H1 (cell line): ENCODE measurements at regions not wholly inside any gene's neighbourhood (a gene's known extent, or its start where the extent isn't known, plus 50 kb on each side); places are given as distances from the start of the nearest gene placed in this dataset.

Experiments used
- CTCF ChIA-PET: fragments of 300-600 bp; sonication (Branson Sonifier 250); formaldehyde crosslinking; loops from one replicate; lab custom pipeline; 2021; ENCODE audit not compliant: partially characterized antibody; lab: Charles Lee
- POLR2A ChIA-PET: fragments of 300-600 bp; sonication (Branson Sonifier 250); formaldehyde crosslinking; loops from one replicate; lab custom pipeline; 2021; ENCODE audit warnings: inconsistent platforms; ENCODE audit not compliant: partially characterized antibody; lab: Charles Lee
- DNase-seq, 2 experiments: peaks; one replicate each; pipeline versions ENCODE4 v3.0.0 to v3.0.0-alpha.2; 2010 to 2022; ENCODE audit warnings: low spot score in 2 of 2, low read depth in 1 of 2, mixed read lengths in 1 of 2
- FAIRE-seq: peaks from 2 replicates; lab custom pipeline; 2011; peaks lifted over from hg19 to GRCh38; lab: Jason Lieb, UNC
- H2AFZ ChIP-seq: 2 replicates; pipeline ENCODE4 v1.8.1; 2012; ENCODE audit warnings: low read length, inconsistent platforms
- H2AK5ac ChIP-seq: 2 replicates; pipeline ENCODE4 v1.6.1; 2013; ENCODE audit warnings: low read depth, low read length
- H2BK120ac ChIP-seq: replicated peaks from 2 replicates; pipeline ENCODE3; 2013; ENCODE audit warnings: low read depth, low read length, inconsistent platforms
- H2BK12ac ChIP-seq: 2 replicates; pipeline ENCODE4 v1.6.1; 2013; ENCODE audit warnings: low read depth, low read length
- H2BK15ac ChIP-seq: 2 replicates; pipeline ENCODE4 v1.6.1; 2013; ENCODE audit warnings: low read length
- H2BK20ac ChIP-seq: 2 replicates; pipeline ENCODE4 v1.6.1; 2013; ENCODE audit warnings: low read length
- H2BK5ac ChIP-seq: 2 replicates; pipeline ENCODE4 v1.6.1; 2013; ENCODE audit warnings: low read depth, low read length
- H3K14ac ChIP-seq: 2 replicates; pipeline ENCODE4 v1.6.1; 2013; ENCODE audit warnings: inconsistent platforms; ENCODE audit not compliant: insufficient read length
- H3K18ac ChIP-seq: 2 replicates; pipeline ENCODE4 v1.6.1; 2013; ENCODE audit warnings: low read length; ENCODE audit errors: extremely low read depth
- H3K23ac ChIP-seq: 2 replicates; pipeline ENCODE4 v1.6.1; 2013; ENCODE audit warnings: inconsistent platforms; ENCODE audit not compliant: insufficient read length
- H3K23me2 ChIP-seq: 2 replicates; pipeline ENCODE4 v1.6.1; 2013; ENCODE audit warnings: low read depth, low read length
- H3K27ac ChIP-seq: 2 replicates; pipeline ENCODE4 v1.6.1; 2011; ENCODE audit warnings: low read depth, low read length, inconsistent platforms
- H3K27me3 ChIP-seq, 4 experiments: replicated peaks in 1 of 4; 1 replicate in 1 of 4; 2 replicates in 3 of 4; pipeline versions ENCODE4 v1.6.1 to v1.8.1; 2011 to 2013; ENCODE audit warnings: low read length in 3 of 4, mild to moderate bottlenecking in 3 of 4, inconsistent platforms in 2 of 4, mixed read lengths in 2 of 4, moderate library complexity in 1 of 4; ENCODE audit not compliant: control insufficient read depth in 3 of 4, insufficient read depth in 3 of 4; ENCODE audit errors: extremely low read depth in 1 of 4
- H3K36me3 ChIP-seq, 4 experiments: 2 replicates each; pipeline versions ENCODE4 v1.6.1 to v1.8.1; 2011 to 2013; ENCODE audit warnings: mild to moderate bottlenecking in 4 of 4, low read length in 3 of 4, moderate library complexity in 2 of 4, control low read depth in 1 of 4, inconsistent platforms in 1 of 4; ENCODE audit not compliant: insufficient read depth in 4 of 4, control insufficient read depth in 2 of 4
- H3K4ac ChIP-seq: replicated peaks from 2 replicates; pipeline ENCODE3; 2013; ENCODE audit warnings: low read length, low read depth, mixed read lengths, inconsistent platforms; ENCODE audit not compliant: insufficient read length
- H3K4me1 ChIP-seq, 4 experiments: replicated peaks in 1 of 4; 1 replicate in 1 of 4; 2 replicates in 3 of 4; pipeline versions ENCODE4 v1.6.1 to v1.8.1; 2011 to 2013; ENCODE audit warnings: low read length in 3 of 4, inconsistent platforms in 2 of 4, mixed read lengths in 1 of 4; ENCODE audit not compliant: insufficient read depth in 4 of 4, control insufficient read depth in 3 of 4
- H3K4me2 ChIP-seq, 2 experiments: 2 replicates each; pipeline versions ENCODE4 v1.6.1 to v1.8.1; 2011 to 2013; ENCODE audit warnings: low read depth in 2 of 2, low read length in 2 of 2, control low read depth in 1 of 2, inconsistent platforms in 1 of 2, mild to moderate bottlenecking in 1 of 2; ENCODE audit not compliant: insufficient read depth in 1 of 2
- H3K4me3 ChIP-seq, 4 experiments: fragments of 200-600, 300-600 bp in 1 of 4; sonication (generic), shearing (Covaris generic), sonication (Bioruptor Twin) in 1 of 4; 2 replicates each; pipeline versions ENCODE4 v1.5.1 to v1.8.1; 2011 to 2016; ENCODE audit warnings: low read length in 4 of 4, low read depth in 3 of 4, control low read depth in 2 of 4, inconsistent platforms in 2 of 4, mild to moderate bottlenecking in 2 of 4, mixed read lengths in 1 of 4, moderate library complexity in 1 of 4; ENCODE audit not compliant: insufficient read depth in 2 of 4; ENCODE audit errors: extremely low read depth in 1 of 4
- H3K56ac ChIP-seq: replicated peaks from 2 replicates; pipeline ENCODE3; 2013; ENCODE audit warnings: low read depth, mild to moderate bottlenecking, mixed read lengths, low read length, inconsistent platforms; ENCODE audit not compliant: insufficient read length
- H3K79me1 ChIP-seq: 2 replicates; pipeline ENCODE4 v1.6.1; 2013; ENCODE audit warnings: low read depth, low read length, control low read depth
- H3K79me2 ChIP-seq, 2 experiments: 2 replicates each; pipeline versions ENCODE4 v1.6.1 to v1.8.1; 2012 to 2013; ENCODE audit warnings: low read length in 2 of 2, mild to moderate bottlenecking in 2 of 2, inconsistent platforms in 1 of 2; ENCODE audit not compliant: insufficient read depth in 2 of 2, control insufficient read depth in 1 of 2
- H3K9ac ChIP-seq, 4 experiments: replicated peaks in 1 of 4; 1 replicate in 1 of 4; 2 replicates in 3 of 4; pipeline versions ENCODE4 v1.6.1 to v1.8.1; 2011 to 2013; ENCODE audit warnings: low read depth in 3 of 4, low read length in 3 of 4, control low read depth in 2 of 4, mild to moderate bottlenecking in 2 of 4, moderate library complexity in 2 of 4, inconsistent platforms in 1 of 4; ENCODE audit errors: extremely low read depth in 1 of 4
- H3K9me3 ChIP-seq, 2 experiments: 2 replicates each; pipeline versions ENCODE4 v1.6.1 to v1.8.1; 2012 to 2013; ENCODE audit warnings: mild to moderate bottlenecking in 2 of 2, moderate library complexity in 2 of 2, control low read depth in 1 of 2, inconsistent platforms in 1 of 2, low read depth in 1 of 2, low read length in 1 of 2, mixed read lengths in 1 of 2; ENCODE audit not compliant: insufficient read depth in 2 of 2
- H4K20me1 ChIP-seq, 2 experiments: replicated peaks in 1 of 2; 2 replicates each; pipeline versions ENCODE3 to v1.8.1; 2011 to 2013; ENCODE audit warnings: inconsistent platforms in 2 of 2, low read length in 2 of 2, mild to moderate bottlenecking in 1 of 2; ENCODE audit not compliant: insufficient read depth in 2 of 2, control insufficient read depth in 1 of 2
- H4K5ac ChIP-seq: 2 replicates; pipeline ENCODE4 v1.6.1; 2013; ENCODE audit warnings: low read length, low read depth, mixed read lengths, inconsistent platforms; ENCODE audit not compliant: insufficient read length
- H4K8ac ChIP-seq: 2 replicates; pipeline ENCODE4 v1.8.0; 2013; ENCODE audit warnings: mild to moderate bottlenecking, moderate library complexity, low read length, inconsistent platforms; ENCODE audit not compliant: insufficient read depth; ENCODE audit errors: extremely low read depth
- H4K91ac ChIP-seq: replicated peaks from 2 replicates; pipeline ENCODE3; 2013; ENCODE audit warnings: low read length, mixed read lengths, inconsistent platforms; ENCODE audit not compliant: insufficient read length
- CBX8 ChIP-seq: fragments of 300-800, 300-1000 bp; sonication (generic); IDR thresholded peaks from 2 replicates; pipeline ENCODE4 v1.7.1; 2016; ENCODE audit warnings: low read depth, low read length, borderline replicate concordance
- CEBPB ChIP-seq: IDR thresholded peaks from 2 replicates; pipeline ENCODE4 v1.6.1; 2012; ENCODE audit warnings: low read depth, low read length
- CTCF ChIP-seq, 3 experiments: IDR thresholded peaks; 1 replicate in 2 of 3; 2 replicates in 1 of 3; pipeline versions ENCODE4 v1.5.1 to v1.6.1; 2011; ENCODE audit warnings: low read length in 3 of 3, mild to moderate bottlenecking in 3 of 3, inconsistent platforms in 2 of 3, low read depth in 1 of 3, moderate library complexity in 1 of 3; ENCODE audit not compliant: insufficient read depth in 1 of 3; ENCODE audit errors: control extremely low read depth in 1 of 3
- NRF1 ChIP-seq: IDR thresholded peaks from 2 replicates; pipeline ENCODE4 v1.6.1; 2011; ENCODE audit warnings: mild to moderate bottlenecking, low read depth, low read length, improper control_type of control experiment
- SRF ChIP-seq: IDR thresholded peaks from 2 replicates; pipeline ENCODE4 v1.6.1; 2011; ENCODE audit warnings: mild to moderate bottlenecking, low read depth, low read length, moderate library complexity
- WGBS, 2 experiments: shearing (Covaris generic) in 1 of 2; methylation state at CpG; one replicate each; pipeline versions ENCODE4 v1.1.6 to v1.1.7; 2013 to 2015; ENCODE audit warnings: low lambda C conversion rate in 2 of 2, mixed read lengths in 2 of 2, inconsistent platforms in 1 of 2, low coverage in 1 of 2, missing lambda C conversion rate in 1 of 2; ENCODE audit not compliant: insufficient replicate concordance in 2 of 2, insufficient coverage in 1 of 2, insufficient read length in 1 of 2; ENCODE audit errors: extremely low coverage in 1 of 2, missing lambda C conversion rate in 1 of 2; 5-methylcytosine and 5-hydroxymethylcytosine counted together
- TF ChIP-seq, protein P1 (sequence below): IDR thresholded peaks from 2 replicates; pipeline ENCODE4 v1.6.1; 2011; ENCODE audit warnings: low read length, improper control_type of control experiment

GRCh38 chr2:145136702-145137101 is 616.8 kb upstream of the ZEB2 start:
- Histone ChIP-seq H2BK15ac (no peak overlapping the region), H3K4me2 (no peak overlapping the region), H2BK20ac (no peak overlapping the region), H2BK12ac (no peak overlapping the region), H3K27me3 (no peaks in the 10 kb centered on the region), H2AK5ac (no peak overlapping the region), H4K5ac (no peak overlapping the region), H2BK120ac (no peak overlapping the region), H4K91ac (no peak overlapping the region), H3K4ac (no peak overlapping the region), H4K20me1 (no peaks in the 10 kb centered on the region), H3K36me3 (no peaks in the 10 kb centered on the region), H3K79me1 (no peaks in the 10 kb centered on the region), H3K79me2 (no peaks in the 10 kb centered on the region), H3K27ac (no peak overlapping the region), H4K8ac (no peak overlapping the region), H3K9me3 (no peaks in the 10 kb centered on the region), H3K23ac (no peak overlapping the region), H3K4me1 (no peaks in the 10 kb centered on the region), H3K14ac (no peak overlapping the region), H2BK5ac (no peak overlapping the region), H3K23me2 (no peaks in the 10 kb centered on the region), H3K9ac (no peak overlapping the region), H2AFZ (no peak overlapping the region), H3K4me3 (no peak overlapping the region), H3K56ac (no peak overlapping the region), H3K18ac (no peak overlapping the region)
- CTCF ChIA-PET, result no interaction called here
- FAIRE-seq, result no peak
- POLR2A ChIA-PET, result no interaction called here
- no peak for DNase-seq
- 100% methylated on average over 1 of the region's 1 CpG; no CpG with 5 or more reads in 1 of the 2 experiments for WGBS, 2 experiments
- TF ChIP-seq SRF, result no peak
- TF ChIP-seq NRF1, result no peak
- TF ChIP-seq CTCF (IDR thresholded peaks at IDR 0.05; ENCODE audit: control extremely low read depth in 1 of 3, insufficient read depth in 1 of 3, low read depth in 1 of 3, low read length in 3 of 3), result no peak
- TF ChIP-seq CEBPB, result no peak
- TF ChIP-seq CBX8, result no peak
- TF ChIP-seq, protein P1, sequence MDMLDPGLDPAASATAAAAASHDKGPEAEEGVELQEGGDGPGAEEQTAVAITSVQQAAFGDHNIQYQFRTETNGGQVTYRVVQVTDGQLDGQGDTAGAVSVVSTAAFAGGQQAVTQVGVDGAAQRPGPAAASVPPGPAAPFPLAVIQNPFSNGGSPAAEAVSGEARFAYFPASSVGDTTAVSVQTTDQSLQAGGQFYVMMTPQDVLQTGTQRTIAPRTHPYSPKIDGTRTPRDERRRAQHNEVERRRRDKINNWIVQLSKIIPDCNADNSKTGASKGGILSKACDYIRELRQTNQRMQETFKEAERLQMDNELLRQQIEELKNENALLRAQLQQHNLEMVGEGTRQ, result no peak
